A549 (cell line): ENCODE measurements at regions not wholly inside any gene's neighbourhood (a gene's known extent, or its start where the extent isn't known, plus 50 kb on each side); places are given as distances from the start of the nearest gene placed in this dataset.

Source experiments
- ATAC-seq, 2 experiments: fragments of 200-7000 bp in 1 of 2; fragments of >200 bp in 1 of 2; cut with Nextera tagmentation in 1 of 2; cut with Tn5 transposase in 1 of 2; 3 replicates each; pipeline versions ENCODE4 v1.8.0 to v1.9.1; 2018 to 2020; ENCODE audit warnings: mild to moderate bottlenecking in 1 of 2, moderate library complexity in 1 of 2
- CTCF ChIA-PET: fragments of 300-600 bp; sonication (Branson Sonifier 250); formaldehyde crosslinking; extraction: SDS; loops from one replicate; lab custom pipeline; 2021; ENCODE audit warnings: antibody characterized with exemption, inconsistent platforms; lab: Yijun Ruan, JAX
- POLR2A ChIA-PET: fragments of 350-600 bp; formaldehyde crosslinking; extraction: SDS; loops from one replicate; lab custom pipeline; 2021; ENCODE audit warnings: antibody characterized with exemption, inconsistent platforms; lab: Yijun Ruan, JAX
- DNase-seq, 2 experiments: peaks; one replicate each; pipeline versions ENCODE4 v3.0.0 to v3.0.0-alpha.2; 2011 to 2016; ENCODE audit warnings: low read depth in 1 of 2, low spot score in 1 of 2
- FAIRE-seq: peaks from 2 replicates; lab custom pipeline; 2011; peaks lifted over from hg19 to GRCh38; lab: Jason Lieb, UNC
- H3K27ac ChIP-seq, 2 experiments: fragments of >200 bp; sonication (Bioruptor Twin); formaldehyde crosslinking; 3 replicates each; pipeline ENCODE4 v1.5.1; 2016 to 2017
- H3K4me1 ChIP-seq: fragments of >200 bp; sonication (Bioruptor Twin); formaldehyde crosslinking; 3 replicates; pipeline ENCODE4 v1.6.1; 2016
- H3K4me2 ChIP-seq: fragments of >200 bp; sonication (Bioruptor Twin); formaldehyde crosslinking; 3 replicates; pipeline ENCODE4 v1.6.1; 2016
- H3K4me3 ChIP-seq: fragments of >200 bp; sonication (Bioruptor Twin); formaldehyde crosslinking; 3 replicates; pipeline ENCODE4 v1.5.1; 2016
- H3K9me3 ChIP-seq: fragments of >200 bp; sonication (Bioruptor Twin); formaldehyde crosslinking; 3 replicates; pipeline ENCODE4 v1.6.1; 2016
- CBX8 ChIP-seq: fragments of 200-600 bp; sonication (generic); IDR thresholded peaks from 2 replicates; pipeline ENCODE4 v1.6.1; 2016
- FOSB ChIP-seq: fragments of 250-450 bp; sonication (Bioruptor Pico); IDR thresholded peaks from 2 replicates; pipeline ENCODE4 v1.5.0; 2020; ENCODE audit warnings: mild to moderate bottlenecking, moderate library complexity
- FOXS1 ChIP-seq: fragments of 250-450 bp; sonication (Bioruptor Pico); IDR thresholded peaks from 2 replicates; pipeline ENCODE4 v1.5.0; 2020; ENCODE audit warnings: mild to moderate bottlenecking, moderate library complexity
- GATA3 ChIP-seq: IDR thresholded peaks from 2 replicates; pipeline ENCODE4 v1.6.1; 2012; ENCODE audit warnings: borderline replicate concordance
- HDAC2 ChIP-seq: fragments of 200-600 bp; sonication (generic); IDR thresholded peaks from 2 replicates; pipeline ENCODE4 v1.6.1; 2016
- HOXB13 ChIP-seq: fragments of 250-450 bp; sonication (Bioruptor Pico); IDR thresholded peaks from 2 replicates; pipeline ENCODE4 v1.5.0; 2020; ENCODE audit warnings: low read depth, mild to moderate bottlenecking, moderate library complexity
- HOXB5 ChIP-seq: fragments of 250-450 bp; sonication (Bioruptor Pico); IDR thresholded peaks from 2 replicates; pipeline ENCODE4 v1.5.0; 2020; ENCODE audit warnings: mild to moderate bottlenecking, moderate library complexity
- JUN ChIP-seq, 2 experiments: fragments of >200 bp; sonication (Bioruptor Twin); formaldehyde crosslinking; IDR thresholded peaks; 2 replicates in 1 of 2; 3 replicates in 1 of 2; pipeline ENCODE4 v1.6.1; 2016 to 2017
- JUNB ChIP-seq: fragments of >200 bp; sonication (Bioruptor Twin); formaldehyde crosslinking; IDR thresholded peaks from 2 replicates; pipeline ENCODE4 v1.6.1; 2016
- KDM1A ChIP-seq: fragments of 200-600 bp; sonication (generic); IDR thresholded peaks from 2 replicates; pipeline ENCODE4 v1.6.1; 2016; ENCODE audit warnings: low read depth, mild to moderate bottlenecking
- KDM5A ChIP-seq: fragments of 200-600 bp; sonication (generic); IDR thresholded peaks from 2 replicates; pipeline ENCODE4 v1.6.1; 2016; ENCODE audit warnings: antibody characterized with exemption, mild to moderate bottlenecking
- MAFK ChIP-seq: fragments of 450-650 bp; IDR thresholded peaks from 2 replicates; pipeline ENCODE4 v1.6.1; 2014; ENCODE audit not compliant: partially characterized antibody
- MAZ ChIP-seq: fragments of 150-350 bp; IDR thresholded peaks from 2 replicates; pipeline ENCODE4 v1.6.1; 2014; ENCODE audit warnings: antibody characterized with exemption, low read depth, low read length, borderline replicate concordance
- NPAS2 ChIP-seq: fragments of 250-450 bp; sonication (Bioruptor Pico); IDR thresholded peaks from 2 replicates; pipeline ENCODE4 v1.8.0; 2022; ENCODE audit warnings: mild to moderate bottlenecking, moderate library complexity, borderline replicate concordance
- PHF8 ChIP-seq: fragments of 200-600 bp; sonication (generic); IDR thresholded peaks from 2 replicates; pipeline ENCODE4 v1.6.1; 2016; ENCODE audit warnings: low read depth, mild to moderate bottlenecking, antibody characterized with exemption, moderate library complexity, borderline replicate concordance
- POLR2AphosphoS2 ChIP-seq: conservative IDR thresholded peaks from 2 replicates; pipeline ENCODE4 v1.6.1; 2012; ENCODE audit warnings: low read length, improper control_type of control experiment, inconsistent platforms
- RAD21 ChIP-seq, 2 experiments: fragments of >200 bp in 1 of 2; sonication (Bioruptor Twin) in 1 of 2; formaldehyde crosslinking in 1 of 2; IDR thresholded peaks in 1 of 2; conservative IDR thresholded peaks in 1 of 2; 2 replicates in 1 of 2; 3 replicates in 1 of 2; pipeline ENCODE4 v1.6.1; 2012 to 2018; ENCODE audit warnings: inconsistent platforms in 1 of 2
- RCOR1 ChIP-seq: fragments of 150-350 bp; IDR thresholded peaks from 2 replicates; pipeline ENCODE4 v1.6.1; 2014; ENCODE audit warnings: antibody characterized with exemption, low read length, low read depth
- RFX5 ChIP-seq: fragments of 450-650 bp; IDR thresholded peaks from 2 replicates; pipeline ENCODE4 v1.7.1; 2014; ENCODE audit warnings: antibody characterized with exemption, mild to moderate bottlenecking, moderate library complexity
- SREBF2 ChIP-seq: fragments of 450-650 bp; IDR thresholded peaks from 2 replicates; pipeline ENCODE4 v1.6.1; 2014; ENCODE audit warnings: mild to moderate bottlenecking, moderate library complexity
- TFCP2L1 ChIP-seq: fragments of 250-450 bp; sonication (Bioruptor Pico); IDR thresholded peaks from 2 replicates; pipeline ENCODE4 v1.5.0; 2021; ENCODE audit warnings: mild to moderate bottlenecking
- ZC3H11A ChIP-seq: fragments of 450-650 bp; IDR thresholded peaks from 2 replicates; pipeline ENCODE4 v1.6.1; 2014; ENCODE audit warnings: antibody characterized with exemption, mild to moderate bottlenecking
- ZSCAN20 ChIP-seq: fragments of 250-450 bp; sonication (Bioruptor Pico); IDR thresholded peaks from 2 replicates; pipeline ENCODE4 v1.8.0; 2022; ENCODE audit warnings: mild to moderate bottlenecking, moderate library complexity
- WGBS: methylation state at CpG from one replicate; pipeline ENCODE4 v1.1.6; 2017; ENCODE audit errors: missing lambda C conversion rate; 5-methylcytosine and 5-hydroxymethylcytosine counted together
- TF ChIP-seq, protein P1 (sequence below): IDR thresholded peaks from 2 replicates; pipeline ENCODE4 v1.6.1; 2012; ENCODE audit warnings: low read depth, borderline replicate concordance
- TF ChIP-seq, protein P2 (sequence below): fragments of >200 bp; sonication (Bioruptor Twin); formaldehyde crosslinking; IDR thresholded peaks from 3 replicates; pipeline ENCODE4 v1.6.1; 2016
- TF ChIP-seq, protein P3 (sequence below): fragments of 200-600 bp; sonication (generic); IDR thresholded peaks from 2 replicates; pipeline ENCODE4 v1.6.1; 2016; ENCODE audit warnings: antibody characterized with exemption, mild to moderate bottlenecking, moderate library complexity
- TF ChIP-seq, protein P4 (sequence below): fragments of 250-450 bp; sonication (Bioruptor Pico); IDR thresholded peaks from 2 replicates; pipeline ENCODE4 v1.5.0; 2021; ENCODE audit warnings: mild to moderate bottlenecking, moderate library complexity, borderline replicate concordance
- TF ChIP-seq, protein P5 (sequence below): fragments of >200 bp; sonication (Bioruptor Twin); formaldehyde crosslinking; IDR thresholded peaks from 2 replicates; pipeline ENCODE4 v1.6.1; 2016

DNA sequence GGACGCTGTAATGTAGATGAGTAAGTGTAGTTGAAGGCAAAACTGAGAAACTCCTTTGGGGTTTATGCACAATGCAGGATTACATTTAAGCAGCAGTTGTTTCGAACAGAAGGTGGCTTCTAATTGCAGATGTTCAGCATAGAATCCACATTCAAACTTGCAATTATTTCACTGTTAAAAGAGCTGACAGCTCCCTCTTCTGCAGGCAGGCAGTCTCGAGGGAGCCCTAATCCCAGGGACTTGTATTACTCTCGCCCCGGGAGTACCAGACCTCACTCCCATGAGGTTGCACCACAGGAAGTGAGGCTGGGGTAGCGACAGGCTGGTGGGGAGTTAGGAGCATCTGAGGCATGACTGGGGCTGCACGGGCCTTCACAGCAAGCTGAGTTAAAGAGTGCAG is 484.3 kb upstream of the EEF2KMT start:
- ChIA-PET POLR2A (no interaction called here), CTCF (no interaction called here)
- H3K4me2 ChIP-seq, result no peak overlapping the region
- DNase-seq (no peak), ATAC-seq (no peak), FAIRE-seq (no peak)
- H3K4me3 ChIP-seq, result no peak overlapping the region
- under 1% methylated on average over 6 of the region's 7 CpGs for WGBS
- no peak for TF ChIP-seq CBX8
- TF ChIP-seq, protein P1, sequence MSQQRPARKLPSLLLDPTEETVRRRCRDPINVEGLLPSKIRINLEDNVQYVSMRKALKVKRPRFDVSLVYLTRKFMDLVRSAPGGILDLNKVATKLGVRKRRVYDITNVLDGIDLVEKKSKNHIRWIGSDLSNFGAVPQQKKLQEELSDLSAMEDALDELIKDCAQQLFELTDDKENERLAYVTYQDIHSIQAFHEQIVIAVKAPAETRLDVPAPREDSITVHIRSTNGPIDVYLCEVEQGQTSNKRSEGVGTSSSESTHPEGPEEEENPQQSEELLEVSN, result no peak
- TF ChIP-seq POLR2AphosphoS2, result no peak
- TF ChIP-seq KDM5A, result no peak
- TF ChIP-seq RFX5, result no peak
- TF ChIP-seq, protein P2, sequence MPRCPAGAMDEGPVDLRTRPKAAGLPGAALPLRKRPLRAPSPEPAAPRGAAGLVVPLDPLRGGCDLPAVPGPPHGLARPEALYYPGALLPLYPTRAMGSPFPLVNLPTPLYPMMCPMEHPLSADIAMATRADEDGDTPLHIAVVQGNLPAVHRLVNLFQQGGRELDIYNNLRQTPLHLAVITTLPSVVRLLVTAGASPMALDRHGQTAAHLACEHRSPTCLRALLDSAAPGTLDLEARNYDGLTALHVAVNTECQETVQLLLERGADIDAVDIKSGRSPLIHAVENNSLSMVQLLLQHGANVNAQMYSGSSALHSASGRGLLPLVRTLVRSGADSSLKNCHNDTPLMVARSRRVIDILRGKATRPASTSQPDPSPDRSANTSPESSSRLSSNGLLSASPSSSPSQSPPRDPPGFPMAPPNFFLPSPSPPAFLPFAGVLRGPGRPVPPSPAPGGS, result no peak
- no peak for TF ChIP-seq SREBF2
- TF ChIP-seq MAFK, result no peak
- TF ChIP-seq, protein P3, sequence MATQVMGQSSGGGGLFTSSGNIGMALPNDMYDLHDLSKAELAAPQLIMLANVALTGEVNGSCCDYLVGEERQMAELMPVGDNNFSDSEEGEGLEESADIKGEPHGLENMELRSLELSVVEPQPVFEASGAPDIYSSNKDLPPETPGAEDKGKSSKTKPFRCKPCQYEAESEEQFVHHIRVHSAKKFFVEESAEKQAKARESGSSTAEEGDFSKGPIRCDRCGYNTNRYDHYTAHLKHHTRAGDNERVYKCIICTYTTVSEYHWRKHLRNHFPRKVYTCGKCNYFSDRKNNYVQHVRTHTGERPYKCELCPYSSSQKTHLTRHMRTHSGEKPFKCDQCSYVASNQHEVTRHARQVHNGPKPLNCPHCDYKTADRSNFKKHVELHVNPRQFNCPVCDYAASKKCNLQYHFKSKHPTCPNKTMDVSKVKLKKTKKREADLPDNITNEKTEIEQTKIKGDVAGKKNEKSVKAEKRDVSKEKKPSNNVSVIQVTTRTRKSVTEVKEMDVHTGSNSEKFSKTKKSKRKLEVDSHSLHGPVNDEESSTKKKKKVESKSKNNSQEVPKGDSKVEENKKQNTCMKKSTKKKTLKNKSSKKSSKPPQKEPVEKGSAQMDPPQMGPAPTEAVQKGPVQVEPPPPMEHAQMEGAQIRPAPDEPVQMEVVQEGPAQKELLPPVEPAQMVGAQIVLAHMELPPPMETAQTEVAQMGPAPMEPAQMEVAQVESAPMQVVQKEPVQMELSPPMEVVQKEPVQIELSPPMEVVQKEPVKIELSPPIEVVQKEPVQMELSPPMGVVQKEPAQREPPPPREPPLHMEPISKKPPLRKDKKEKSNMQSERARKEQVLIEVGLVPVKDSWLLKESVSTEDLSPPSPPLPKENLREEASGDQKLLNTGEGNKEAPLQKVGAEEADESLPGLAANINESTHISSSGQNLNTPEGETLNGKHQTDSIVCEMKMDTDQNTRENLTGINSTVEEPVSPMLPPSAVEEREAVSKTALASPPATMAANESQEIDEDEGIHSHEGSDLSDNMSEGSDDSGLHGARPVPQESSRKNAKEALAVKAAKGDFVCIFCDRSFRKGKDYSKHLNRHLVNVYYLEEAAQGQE, result no peak
- TF ChIP-seq HOXB5 (CRISPR knock-in tag), result no peak
- TF ChIP-seq NPAS2 (CRISPR knock-in tag), result no peak
- TF ChIP-seq HDAC2, result no peak
- no peak for TF ChIP-seq PHF8
- no peaks in the 10 kb centered on the region for H3K4me1 ChIP-seq
- H3K27ac ChIP-seq, result no peak overlapping the region
- no peaks in the 10 kb centered on the region for H3K9me3 ChIP-seq

DNA sequence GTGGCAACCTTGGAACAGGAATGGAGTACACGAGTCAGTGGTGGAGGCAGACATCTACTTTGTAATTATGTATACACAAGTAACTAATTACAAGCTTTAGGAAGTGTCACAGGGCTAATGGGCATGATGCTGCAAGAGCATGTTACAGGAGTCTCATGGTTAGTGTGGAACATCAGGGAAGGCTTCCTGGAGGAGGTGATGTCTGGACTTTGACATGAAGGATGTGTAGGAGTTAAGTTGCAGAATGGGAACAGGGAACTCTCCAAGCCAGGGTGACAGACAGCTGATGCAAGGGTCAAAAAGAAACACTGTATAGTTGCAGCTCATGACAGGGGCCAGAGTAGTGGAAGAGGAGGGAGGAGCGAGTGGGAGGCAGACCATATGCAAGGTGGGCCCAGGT is 483.8 kb upstream of the EEF2KMT start:
- DNase-seq, result no peak
- Histone ChIP-seq H3K4me1 (no peaks in the 10 kb centered on the region), H3K4me3 (no peak overlapping the region), H3K4me2 (no peak overlapping the region), H3K9me3 (no peaks in the 10 kb centered on the region), H3K27ac (no peak overlapping the region)
- POLR2A ChIA-PET, result no interaction called here
- ATAC-seq, result no peak
- CTCF ChIA-PET, result no interaction called here
- WGBS, result 3% methylated on average over 2 of the region's 2 CpGs
- TF ChIP-seq MAFK (no peak), GATA3 (no peak), RCOR1 (no peak), HOXB13 (CRISPR knock-in tag) (no peak), KDM1A (no peak), ZC3H11A (no peak), JUNB (no peak), CBX8 (no peak), JUN (IDR thresholded peaks at IDR 0.05) (no peak), MAZ (no peak), TFCP2L1 (no peak), RAD21 (conservative IDR thresholded peaks at IDR 0.05 in 1 of 2, IDR thresholded peaks at IDR 0.05 in 1 of 2) (no peak), FOSB (CRISPR knock-in tag) (no peak), KDM5A (no peak), ZSCAN20 (CRISPR knock-in tag) (no peak), FOXS1 (CRISPR knock-in tag) (no peak)
- TF ChIP-seq, protein P4, sequence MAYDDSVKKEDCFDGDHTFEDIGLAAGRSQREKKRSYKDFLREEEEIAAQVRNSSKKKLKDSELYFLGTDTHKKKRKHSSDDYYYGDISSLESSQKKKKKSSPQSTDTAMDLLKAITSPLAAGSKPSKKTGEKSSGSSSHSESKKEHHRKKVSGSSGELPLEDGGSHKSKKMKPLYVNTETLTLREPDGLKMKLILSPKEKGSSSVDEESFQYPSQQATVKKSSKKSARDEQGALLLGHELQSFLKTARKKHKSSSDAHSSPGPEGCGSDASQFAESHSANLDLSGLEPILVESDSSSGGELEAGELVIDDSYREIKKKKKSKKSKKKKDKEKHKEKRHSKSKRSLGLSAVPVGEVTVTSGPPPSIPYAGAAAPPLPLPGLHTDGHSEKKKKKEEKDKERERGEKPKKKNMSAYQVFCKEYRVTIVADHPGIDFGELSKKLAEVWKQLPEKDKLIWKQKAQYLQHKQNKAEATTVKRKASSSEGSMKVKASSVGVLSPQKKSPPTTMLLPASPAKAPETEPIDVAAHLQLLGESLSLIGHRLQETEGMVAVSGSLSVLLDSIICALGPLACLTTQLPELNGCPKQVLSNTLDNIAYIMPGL (CRISPR knock-in tag), result no peak
- TF ChIP-seq, protein P5, sequence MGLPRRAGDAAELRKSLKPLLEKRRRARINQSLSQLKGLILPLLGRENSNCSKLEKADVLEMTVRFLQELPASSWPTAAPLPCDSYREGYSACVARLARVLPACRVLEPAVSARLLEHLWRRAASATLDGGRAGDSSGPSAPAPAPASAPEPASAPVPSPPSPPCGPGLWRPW, result no peak
- FAIRE-seq, result no peak
